Chondrocyte (in vitro differentiated cells): ENCODE measurements at regions not wholly inside any gene's neighbourhood (a gene's known extent, or its start where the extent isn't known, plus 50 kb on each side); places are given as distances from the start of the nearest gene placed in this dataset.

Source experiments
- DNase-seq: peaks from one replicate; pipeline ENCODE4 v3.0.0; 2021; ENCODE audit warnings: mixed read lengths, low spot score
- H3K27ac Mint-ChIP-seq: one replicate; pipeline ENCODE4 v1.8.0; 2021; ENCODE audit warnings: mild to moderate bottlenecking, moderate library complexity, mixed read lengths; ENCODE audit not compliant: unreplicated experiment
- H3K27me3 Mint-ChIP-seq: 2 replicates; pipeline ENCODE4 v1.8.0; 2021; ENCODE audit warnings: low read depth, mixed read lengths
- H3K36me3 Mint-ChIP-seq: 2 replicates; pipeline ENCODE4 v1.8.0; 2021; ENCODE audit warnings: low read depth, mixed read lengths
- H3K4me1 Mint-ChIP-seq: 2 replicates; pipeline ENCODE4 v1.8.0; 2021; ENCODE audit warnings: low read depth, mild to moderate bottlenecking, mixed read lengths
- H3K4me3 Mint-ChIP-seq: one replicate; pipeline ENCODE4 v1.8.0; 2021; ENCODE audit warnings: mild to moderate bottlenecking, moderate library complexity, mixed read lengths; ENCODE audit not compliant: unreplicated experiment
- H3K9me3 Mint-ChIP-seq: 2 replicates; pipeline ENCODE4 v1.8.0; 2021; ENCODE audit warnings: low read depth, mixed read lengths
- CTCF ChIP-seq: fragments of 200-600 bp; sonication (generic); IDR thresholded peaks from 2 replicates; pipeline ENCODE4 v1.5.0; 2021; ENCODE audit warnings: antibody characterized with exemption, mild to moderate bottlenecking, moderate library complexity

DNA sequence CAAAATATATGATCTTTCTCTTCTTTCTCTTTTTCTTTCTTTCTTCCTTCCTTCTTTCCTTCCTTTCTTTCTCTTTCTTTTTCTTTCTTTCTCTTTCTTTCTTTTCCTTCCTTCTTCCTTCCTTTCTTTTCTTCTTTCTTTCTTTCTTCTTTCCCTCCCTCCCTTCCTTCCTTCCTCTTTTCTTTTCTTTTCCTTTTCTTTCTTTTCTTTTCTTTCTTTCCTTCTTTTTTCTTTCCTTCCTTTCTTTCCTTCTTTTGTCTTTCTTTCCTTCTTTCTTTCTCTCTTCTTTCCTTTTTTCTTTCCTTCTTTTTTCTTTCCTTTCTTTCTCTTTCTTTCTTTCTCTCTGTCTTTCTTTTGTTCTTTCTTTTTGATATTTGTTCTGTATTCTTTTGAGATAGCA, 1356.0 kb upstream of the SEL1L start:
- peaks cover 2% of the 10 kb centered on the region for H3K9me3 Mint-ChIP-seq
- H3K27ac Mint-ChIP-seq: no peak overlapping the region
- H3K27me3 Mint-ChIP-seq: peaks cover 1% of the 10 kb centered on the region
- no peak overlapping the region for H3K4me3 Mint-ChIP-seq
- no peak for DNase-seq
- H3K4me1 Mint-ChIP-seq: no peaks in the 10 kb centered on the region
- no peaks in the 10 kb centered on the region for H3K36me3 Mint-ChIP-seq
- TF ChIP-seq CTCF: no peak

GRCh38 chr14:82896476-82896875, 1362.8 kb upstream of the SEL1L start:
- H3K9me3 Mint-ChIP-seq: no peaks in the 10 kb centered on the region
- no peak overlapping the region for H3K27ac Mint-ChIP-seq
- no peak for TF ChIP-seq CTCF
- no peak overlapping the region for H3K4me3 Mint-ChIP-seq
- no peak for DNase-seq
- no peaks in the 10 kb centered on the region for H3K36me3 Mint-ChIP-seq
- peaks cover 1% of the 10 kb centered on the region for H3K27me3 Mint-ChIP-seq
- no peaks in the 10 kb centered on the region for H3K4me1 Mint-ChIP-seq

GRCh38 chr14:82897469-82898308, 1364.0 kb upstream of the SEL1L start:
- Mint-ChIP-seq H3K36me3 (no peaks in the 10 kb centered on the region), H3K9me3 (no peaks in the 10 kb centered on the region), H3K27ac (no peak overlapping the region), H3K4me1 (no peaks in the 10 kb centered on the region), H3K27me3 (peaks cover 2% of the 10 kb centered on the region), H3K4me3 (no peak overlapping the region)
- DNase-seq: no peak
- no peak for TF ChIP-seq CTCF

GRCh38 chr14:82905762-82906161, 1372.1 kb upstream of the SEL1L start:
- Mint-ChIP-seq H3K4me3 (no peak overlapping the region), H3K27me3 (peaks cover 9% of the 10 kb centered on the region), H3K36me3 (no peaks in the 10 kb centered on the region), H3K9me3 (no peaks in the 10 kb centered on the region), H3K27ac (no peak overlapping the region), H3K4me1 (no peaks in the 10 kb centered on the region)
- no peak for DNase-seq
- no peak for TF ChIP-seq CTCF

DNA sequence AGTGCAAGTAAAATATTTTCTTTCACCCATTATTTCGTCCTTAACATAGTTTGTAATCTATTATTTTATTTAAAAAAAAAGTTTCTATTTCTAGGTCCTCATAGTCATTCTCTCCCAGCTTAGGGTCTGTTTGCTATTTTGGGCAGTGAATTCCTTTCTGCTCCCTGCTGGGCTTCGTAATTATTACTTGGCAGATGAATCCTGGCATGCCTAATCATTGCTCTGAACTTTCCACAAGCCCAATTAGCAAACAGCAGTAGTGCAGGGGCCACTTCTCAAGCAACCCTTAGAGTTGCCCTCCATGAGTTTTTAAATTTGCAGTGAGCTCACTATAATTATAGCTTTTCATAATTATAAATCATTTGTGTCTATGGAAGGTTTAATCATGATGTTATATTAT, 1378.3 kb upstream of the SEL1L start:
- H3K36me3 Mint-ChIP-seq: no peaks in the 10 kb centered on the region
- H3K4me1 Mint-ChIP-seq: no peaks in the 10 kb centered on the region
- no peak for DNase-seq
- no peak overlapping the region for H3K27ac Mint-ChIP-seq
- no peak for TF ChIP-seq CTCF
- peaks cover 8% of the 10 kb centered on the region for H3K27me3 Mint-ChIP-seq
- no peak overlapping the region for H3K4me3 Mint-ChIP-seq
- no peaks in the 10 kb centered on the region for H3K9me3 Mint-ChIP-seq
